ENCODE measurements at regions not wholly inside any gene's neighbourhood (a gene's known extent, or its start where the extent isn't known, plus 50 kb on each side); places are given as distances from the start of the nearest gene placed in this dataset.

DNA sequence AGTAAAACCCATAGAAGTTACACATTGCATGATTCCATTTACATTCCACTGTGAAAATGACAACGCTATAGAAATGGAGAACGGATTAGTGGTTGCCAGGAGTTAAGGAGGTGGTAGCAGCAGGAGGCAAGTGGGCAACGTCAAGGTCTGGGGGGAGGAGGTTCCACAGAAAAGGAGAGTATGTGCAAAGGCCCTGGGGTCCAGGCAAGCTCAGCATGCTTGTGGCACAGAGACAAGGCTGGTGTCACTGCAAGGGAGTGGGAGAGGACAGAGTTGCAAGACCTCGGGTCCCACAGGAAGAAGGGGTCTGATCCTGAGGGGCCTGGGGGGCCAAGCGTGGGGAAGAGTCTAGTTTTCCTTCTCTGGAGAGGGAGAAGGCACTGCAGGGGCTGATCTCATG is 240.8 kb downstream of the MN1 start:
- DNase-seq (ENCODE audit: low read depth in 2 of 2), result no peak

- no peak for DNase-seq (ENCODE audit: low read depth in 2 of 2)
These were observed 240.2 kb downstream of the MN1 start for GRCh38 chr22:27561286-27561904.

- DNase-seq (ENCODE audit: low read depth in 2 of 2), result no peak
These were observed 236.8 kb downstream of the MN1 start for GRCh38 chr22:27564806-27565205.

GRCh38 chr22:27566602-27567001 is 235.0 kb downstream of the MN1 start:
- no peak for DNase-seq (ENCODE audit: low read depth in 2 of 2)

GRCh38 chr22:27568265-27568664 is 233.3 kb downstream of the MN1 start:
- DNase-seq (ENCODE audit: low read depth in 2 of 2), result no peak

DNA sequence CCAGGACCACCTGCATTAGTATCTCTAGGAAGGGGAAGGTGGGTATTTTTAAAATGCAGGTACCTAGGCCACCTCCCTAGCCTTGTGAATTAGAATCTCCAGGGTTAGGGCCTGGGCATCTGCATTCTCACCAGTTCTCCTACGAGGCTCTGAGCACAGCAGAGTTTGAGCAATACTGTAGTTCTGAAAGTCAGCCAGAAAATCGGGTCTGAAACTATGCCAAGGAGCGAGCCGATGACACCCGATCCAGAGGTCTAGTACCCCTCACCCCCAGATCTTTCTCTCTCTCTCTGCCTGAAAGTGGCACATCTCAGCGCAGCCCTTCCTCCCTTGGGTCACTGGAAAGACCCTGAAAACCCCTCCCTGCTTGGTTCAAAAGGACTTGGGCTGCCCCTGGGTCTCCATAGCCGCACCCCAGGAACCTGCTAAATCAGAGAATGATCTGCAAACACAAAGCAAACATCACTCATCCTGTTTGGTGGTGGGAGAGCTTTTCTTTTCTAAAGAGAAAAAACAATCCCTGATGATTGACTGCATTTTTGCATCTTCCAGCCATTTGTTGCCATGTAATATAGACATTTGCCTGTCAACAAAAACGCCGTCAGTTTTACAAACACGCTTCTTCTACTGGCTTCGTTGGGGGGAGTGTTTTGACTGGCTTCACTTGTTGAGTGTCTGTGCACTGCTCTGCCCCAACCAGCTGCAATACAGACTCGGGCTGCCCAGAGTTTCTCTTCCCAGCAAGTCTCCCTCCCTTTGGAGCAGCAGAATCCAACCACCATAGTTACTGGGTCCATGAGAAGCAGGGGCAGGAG is 229.9 kb downstream of the MN1 start:
- DNase-seq (ENCODE audit: low read depth in 2 of 2), result no peak

DNA sequence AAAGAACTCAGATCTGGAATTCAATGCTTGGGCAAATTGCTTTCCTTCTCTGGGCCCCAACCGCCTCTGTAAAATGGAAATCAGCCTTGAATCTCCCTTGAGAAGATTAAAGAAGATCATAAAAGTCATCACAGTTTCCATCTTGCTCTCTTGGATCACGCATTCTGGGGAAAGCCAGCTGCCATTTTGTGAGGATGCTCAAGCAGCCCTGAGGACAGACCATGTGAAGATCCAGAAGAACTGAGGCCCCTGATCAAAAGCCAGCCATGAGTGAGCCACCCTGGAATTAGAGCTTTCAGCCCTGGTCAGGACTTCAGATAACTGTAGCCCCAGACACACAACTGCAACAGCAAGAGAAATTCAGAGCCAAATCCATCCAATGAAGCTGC is 229.3 kb downstream of the MN1 start:
- no peak for DNase-seq (ENCODE audit: low read depth in 2 of 2)

GRCh38 chr22:27573280-27574001 is 228.1 kb downstream of the MN1 start:
- DNase-seq (ENCODE audit: low read depth in 2 of 2), result no peak

DNA sequence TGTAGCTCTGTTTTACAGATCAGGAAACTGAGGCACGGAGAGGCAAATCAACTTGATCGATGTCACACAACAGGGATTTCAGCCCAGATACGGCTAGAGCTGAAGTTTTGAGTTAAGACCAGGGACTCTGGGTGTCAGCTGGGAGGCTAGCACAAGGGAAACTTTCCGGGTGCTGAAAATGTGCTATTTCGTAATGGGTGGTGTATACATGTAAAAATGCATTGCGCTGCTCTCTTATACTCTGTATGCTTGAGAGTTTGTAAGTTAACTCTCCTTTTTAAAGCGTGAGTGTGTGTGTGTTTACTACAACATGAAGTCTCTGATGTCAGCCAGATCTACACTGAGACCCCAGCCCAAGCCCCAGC is 227.6 kb downstream of the MN1 start:
- no peak for DNase-seq (ENCODE audit: low read depth in 2 of 2)

DNA sequence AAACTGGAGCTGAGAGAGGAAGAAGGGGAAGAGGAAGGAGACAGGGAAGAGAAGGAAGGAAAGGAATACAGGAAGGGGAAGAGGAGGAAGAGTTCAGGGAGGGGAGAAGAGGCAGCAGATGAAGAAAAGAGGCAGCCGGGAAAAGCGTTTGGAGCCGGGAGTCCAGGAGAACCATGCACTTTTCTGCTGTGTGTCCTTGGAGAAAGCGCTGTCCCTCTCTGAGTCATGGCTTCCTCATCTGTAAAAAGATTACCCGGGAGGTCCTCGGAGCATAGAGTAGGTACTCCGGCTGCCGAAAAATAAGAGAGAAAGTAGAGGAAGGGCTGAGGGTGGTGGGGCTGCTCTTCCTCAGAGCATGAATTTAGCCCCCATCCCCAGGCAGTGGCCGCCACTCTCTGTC is 226.9 kb downstream of the MN1 start:
- DNase-seq (ENCODE audit: low read depth in 2 of 2), result no peak

DNA sequence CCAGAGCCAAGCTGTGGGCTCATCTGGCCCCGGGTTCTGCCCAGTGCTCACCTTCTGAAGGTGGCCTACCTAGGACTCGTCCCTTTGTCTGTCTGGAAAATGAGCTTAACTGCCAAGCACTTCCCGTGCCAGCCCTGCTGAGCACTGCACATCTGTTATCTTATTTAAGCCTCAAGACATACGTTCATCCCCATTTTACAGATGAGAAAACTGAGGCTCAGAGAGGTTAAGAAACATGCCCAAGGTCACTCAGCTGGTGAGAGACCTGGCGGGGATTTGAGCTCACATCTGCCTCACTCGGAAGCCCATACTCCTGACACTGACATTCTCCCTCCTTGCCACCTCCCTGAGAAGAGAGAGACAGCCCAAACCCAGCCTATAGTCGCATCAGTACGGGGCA is 226.2 kb downstream of the MN1 start:
- DNase-seq (ENCODE audit: low read depth in 2 of 2), result no peak

DNA sequence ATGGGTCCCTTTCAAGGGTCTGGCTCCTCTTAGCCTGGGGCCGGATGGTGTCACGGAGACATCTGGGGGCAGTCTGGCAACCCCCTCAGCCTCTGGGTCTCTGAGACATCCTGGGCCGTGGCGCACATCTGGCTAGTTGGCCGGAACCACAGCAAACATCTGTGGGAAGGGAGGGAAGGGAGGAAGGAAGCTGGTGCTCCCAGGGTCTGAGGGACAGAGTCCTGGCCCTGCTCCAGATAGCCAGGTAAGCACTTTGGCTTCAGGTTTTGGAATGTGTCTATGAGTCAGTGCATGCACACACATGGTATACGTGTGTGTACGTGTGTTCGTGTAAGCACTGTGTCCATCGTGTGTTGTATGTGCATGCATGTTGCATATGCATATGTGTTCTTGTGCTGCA is 225.1 kb downstream of the MN1 start:
- no peak for DNase-seq (ENCODE audit: low read depth in 2 of 2)

DNA sequence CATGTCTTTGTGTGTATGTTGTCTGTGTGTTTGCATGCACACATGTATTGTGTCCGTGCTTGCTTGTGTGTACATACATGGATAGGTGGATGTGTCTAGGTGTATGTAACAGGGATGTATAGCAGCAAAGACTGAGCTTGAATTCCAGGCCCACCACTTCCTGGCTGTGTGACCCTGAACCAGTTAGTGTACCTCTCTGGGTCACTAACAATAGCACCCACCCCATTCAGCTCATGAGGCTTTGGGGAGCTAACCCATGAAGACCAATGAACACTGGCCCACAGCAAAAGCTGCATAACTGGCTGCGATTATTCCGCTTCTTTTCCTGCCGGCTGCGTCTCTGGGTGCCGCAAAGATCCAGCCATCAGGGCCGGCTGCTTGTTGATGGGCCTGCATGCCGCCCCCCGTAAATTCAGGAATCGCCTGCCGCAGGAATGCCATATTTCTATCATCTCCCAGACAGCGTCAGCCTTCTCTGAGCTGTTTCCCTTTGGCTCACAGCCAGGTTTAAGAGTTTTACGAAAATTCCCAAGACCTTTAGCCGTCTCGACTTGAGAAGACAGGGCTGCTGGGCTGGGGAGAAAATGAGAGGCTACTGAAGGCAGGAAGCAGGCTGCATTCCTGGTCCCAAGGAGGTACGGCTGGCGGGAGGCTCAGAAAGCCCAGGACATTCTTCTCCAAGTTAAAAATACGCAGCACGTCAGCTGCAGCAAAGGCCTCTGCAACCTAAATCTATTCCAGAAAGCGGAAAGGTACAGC is 224.6 kb downstream of the MN1 start:
- no peak for DNase-seq (ENCODE audit: low read depth in 2 of 2)

DNA sequence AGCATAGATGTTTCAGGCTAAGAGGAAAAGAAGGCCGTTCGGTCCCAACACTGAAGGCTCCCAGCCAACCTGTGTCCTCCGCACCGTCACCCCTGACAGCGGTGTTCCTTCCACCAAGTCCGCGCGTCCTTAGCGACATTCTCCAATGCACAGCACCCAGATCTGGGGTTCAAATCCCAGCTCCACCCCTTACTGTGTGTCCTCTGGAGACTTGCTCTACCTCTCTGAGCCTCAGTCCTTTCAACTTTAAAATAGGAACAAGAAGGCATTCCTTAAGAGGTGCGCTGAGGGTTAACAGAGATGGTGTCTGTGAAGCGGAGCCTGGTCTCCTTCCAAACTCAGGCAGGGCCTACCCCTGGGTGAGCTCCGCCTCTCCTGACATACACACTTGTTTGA is 224.0 kb downstream of the MN1 start:
- DNase-seq (ENCODE audit: low read depth in 2 of 2), result no peak

GRCh38 chr22:27578937-27579617 is 222.5 kb downstream of the MN1 start:
- no peak for DNase-seq (ENCODE audit: low read depth in 2 of 2)

GRCh38 chr22:27580311-27580897 is 221.2 kb downstream of the MN1 start:
- DNase-seq (ENCODE audit: low read depth in 2 of 2), result no peak

DNA sequence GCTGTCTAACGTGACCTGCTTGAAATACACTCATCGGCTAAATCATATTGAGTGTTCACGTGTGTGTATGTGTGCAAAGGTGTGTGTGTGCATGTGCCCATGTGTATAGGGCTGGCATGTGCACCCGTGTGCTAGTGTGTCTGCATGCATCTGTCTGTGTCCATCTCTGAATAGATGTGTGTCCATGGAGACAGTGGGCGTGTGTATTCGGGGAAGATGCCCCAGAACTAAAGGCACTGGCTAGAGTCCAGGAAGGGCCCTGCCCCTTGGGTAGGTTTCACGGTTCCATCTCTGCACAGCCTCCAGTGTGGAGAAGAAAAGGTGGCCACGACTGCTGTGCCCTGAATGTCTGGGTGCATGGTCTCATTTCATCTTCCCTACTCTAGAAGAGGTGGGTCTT is 220.3 kb downstream of the MN1 start:
- no peak for DNase-seq (ENCODE audit: low read depth in 2 of 2)

GRCh38 chr22:27581688-27582087 is 219.9 kb downstream of the MN1 start:
- DNase-seq (ENCODE audit: low read depth in 2 of 2), result no peak

DNA sequence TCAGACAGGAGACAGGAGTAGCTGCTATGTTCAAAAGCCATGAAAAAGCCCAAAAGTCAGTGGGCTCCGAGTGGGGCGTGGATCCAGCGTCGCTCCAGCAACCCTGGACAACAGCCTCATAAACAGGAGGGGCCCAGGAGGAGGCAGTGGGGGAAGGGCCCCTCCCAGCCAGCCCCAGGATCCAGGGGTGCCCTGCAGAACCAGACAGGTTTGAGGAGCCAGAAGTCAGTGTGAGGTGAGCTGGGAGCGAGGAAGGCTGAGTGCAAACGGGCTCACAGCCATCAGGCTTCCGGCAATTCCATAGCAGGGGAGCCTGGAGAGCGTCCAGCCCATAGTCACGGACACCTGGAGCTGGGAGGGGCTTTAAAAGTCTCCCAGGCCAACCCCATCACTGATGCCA is 217.7 kb downstream of the MN1 start:
- DNase-seq (ENCODE audit: low read depth in 2 of 2), result no peak

GRCh38 chr22:27585141-27585540 is 216.4 kb downstream of the MN1 start:
- DNase-seq (ENCODE audit: low read depth in 2 of 2), result no peak

- no peak for DNase-seq (ENCODE audit: low read depth in 2 of 2)
These were observed 213.3 kb downstream of the MN1 start for GRCh38 chr22:27588268-27588667.

Data from stimulated activated CD4-positive, alpha-beta T cell treated with anti-CD3 and anti-CD28 coated beads, Interleukin-1b, Interleukin-23, amount 100 ng/mL, for 4 hours (primary cell).